PFSK-1 (cell line): ENCODE measurements at regions not wholly inside any gene's neighbourhood (a gene's known extent, or its start where the extent isn't known, plus 50 kb on each side); places are given as distances from the start of the nearest gene placed in this dataset.

ENCODE experiments used
- FOXP2 ChIP-seq: optimal IDR thresholded peaks from 2 replicates; pipeline ENCODE3; 2011; ENCODE audit warnings: borderline replicate concordance, control low read depth, inconsistent platforms; ENCODE audit not compliant: insufficient read depth; ENCODE audit errors: extremely low read length, extremely low read depth
- POLR2AphosphoS5 ChIP-seq: IDR thresholded peaks from 2 replicates; pipeline ENCODE4 v1.6.1; 2012; ENCODE audit warnings: low read depth, mild to moderate bottlenecking, control low read depth, low read length, moderate library complexity
- REST ChIP-seq, 2 experiments: IDR thresholded peaks; 2 replicates each; pipeline versions ENCODE4 v1.6.1 to v1.8.0; 2011 to 2012; ENCODE audit warnings: low read depth in 2 of 2, low read length in 2 of 2, control low read depth in 1 of 2, inconsistent platforms in 1 of 2, mild to moderate bottlenecking in 1 of 2, moderate library complexity in 1 of 2; ENCODE audit not compliant: insufficient read depth in 1 of 2
- SIN3A ChIP-seq: IDR thresholded peaks from 2 replicates; pipeline ENCODE4 v1.6.1; 2012; ENCODE audit warnings: mild to moderate bottlenecking, low read length, moderate library complexity, borderline replicate concordance; ENCODE audit not compliant: insufficient read depth
- TAF1 ChIP-seq: IDR thresholded peaks from 2 replicates; pipeline ENCODE4 v1.6.1; 2012; ENCODE audit warnings: low read length, control low read depth, borderline replicate concordance; ENCODE audit not compliant: insufficient read depth

DNA sequence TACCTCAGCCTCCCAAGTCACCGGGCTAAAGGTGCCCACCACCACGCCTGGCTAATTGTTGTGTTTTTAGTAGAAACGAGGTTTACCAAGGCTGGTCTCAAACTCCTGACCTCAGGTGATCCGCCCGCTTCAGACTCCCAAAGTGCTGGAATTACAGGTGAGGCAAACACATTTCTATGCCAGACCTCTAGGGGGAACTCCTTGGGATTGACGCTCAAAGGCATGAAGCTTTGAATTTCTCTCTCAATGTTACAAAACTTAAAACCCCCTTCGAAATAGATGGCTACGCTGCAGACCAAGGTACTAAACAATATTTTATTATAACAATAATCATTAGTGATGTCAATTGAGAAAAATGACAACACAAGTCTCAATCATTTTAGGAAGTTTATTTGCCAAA lies 330.0 kb downstream of the SETD4 start:
- no peak for TF ChIP-seq SIN3A
- no peak for TF ChIP-seq REST (IDR thresholded peaks at IDR 0.05; ENCODE audit: insufficient read depth in 1 of 2, low read depth in 2 of 2, low read length in 2 of 2)
- no peak for TF ChIP-seq FOXP2

DNA sequence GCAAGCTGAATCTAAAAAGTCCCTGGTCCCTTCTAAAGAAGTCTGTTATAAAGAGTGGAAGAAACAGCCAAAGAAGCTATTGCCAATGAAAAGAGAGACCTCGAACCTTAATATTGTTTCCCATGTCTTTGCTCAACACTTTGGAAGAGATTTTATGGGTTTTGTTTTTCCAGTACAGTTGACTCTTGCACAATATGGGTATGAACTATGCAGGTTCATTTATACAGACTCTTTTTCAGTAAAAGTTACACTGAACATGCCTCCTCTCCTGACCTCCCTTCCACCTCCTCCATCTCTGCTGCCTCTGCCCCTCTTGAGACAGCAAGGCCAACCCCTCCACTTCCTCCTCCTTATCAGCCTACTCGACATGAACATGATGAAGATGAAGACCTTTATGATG lies 332.5 kb downstream of the SETD4 start:
- TF ChIP-seq POLR2AphosphoS5 (no peak), REST (IDR thresholded peaks at IDR 0.05; ENCODE audit: insufficient read depth in 1 of 2, low read depth in 2 of 2, low read length in 2 of 2) (no peak), FOXP2 (no peak), TAF1 (no peak), SIN3A (no peak)

- TF ChIP-seq REST (IDR thresholded peaks at IDR 0.05; ENCODE audit: insufficient read depth in 1 of 2, low read depth in 2 of 2, low read length in 2 of 2) (no peak), SIN3A (no peak), TAF1 (no peak), FOXP2 (no peak), POLR2AphosphoS5 (no peak)
Measured at GRCh38 chr21:35724156-35724555, 336.2 kb downstream of the SETD4 start.

DNA sequence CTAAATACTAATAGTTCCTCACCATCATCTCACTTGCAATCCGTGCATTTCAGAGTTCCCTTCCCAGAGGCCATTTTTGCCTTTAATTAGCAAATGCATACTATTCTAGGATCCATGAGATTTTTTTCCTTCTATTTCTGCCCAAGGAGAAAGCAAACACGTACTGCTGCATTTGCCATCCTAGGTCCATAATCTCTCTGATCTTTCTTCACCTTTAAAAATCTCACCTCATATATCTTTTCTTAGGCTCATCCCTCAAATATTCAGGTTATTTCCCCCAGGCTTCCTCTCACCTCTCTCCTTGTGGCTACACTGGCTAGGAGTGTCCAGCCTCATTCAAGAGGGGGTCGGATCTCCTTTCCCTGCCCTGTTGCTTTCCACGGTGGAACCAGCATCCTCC lies 338.6 kb downstream of the SETD4 start:
- no peak for TF ChIP-seq POLR2AphosphoS5
- TF ChIP-seq FOXP2 = no peak
- no peak for TF ChIP-seq TAF1
- no peak for TF ChIP-seq SIN3A
- TF ChIP-seq REST (IDR thresholded peaks at IDR 0.05; ENCODE audit: insufficient read depth in 1 of 2, low read depth in 2 of 2, low read length in 2 of 2) = no peak

DNA sequence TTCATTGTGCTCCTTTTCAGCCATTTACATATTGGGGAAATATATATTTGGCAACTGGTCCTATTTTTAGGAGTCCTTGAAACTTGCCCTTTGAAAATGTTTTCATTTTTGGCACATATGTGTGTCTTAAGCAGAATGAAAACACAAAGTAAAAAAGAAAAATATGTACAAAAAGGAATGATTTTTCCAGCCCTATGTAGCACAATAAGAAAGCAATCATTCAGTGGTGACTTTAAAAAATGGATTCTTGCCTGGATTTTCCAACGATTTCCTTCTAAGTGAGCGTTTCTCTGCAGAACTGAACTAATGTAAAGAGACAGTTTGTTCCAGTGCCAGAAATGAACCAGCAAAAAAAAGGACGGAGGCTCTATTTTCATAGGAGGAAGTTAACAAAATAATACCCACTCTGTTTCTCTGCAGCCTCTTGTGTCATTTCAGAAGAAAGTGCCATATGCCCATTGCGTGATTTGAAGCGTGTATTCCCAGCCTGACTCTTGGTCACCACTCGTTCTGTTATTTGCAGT lies 340.1 kb downstream of the SETD4 start:
- TF ChIP-seq TAF1 (no peak), FOXP2 (no peak), POLR2AphosphoS5 (no peak), REST (IDR thresholded peaks at IDR 0.05; ENCODE audit: insufficient read depth in 1 of 2, low read depth in 2 of 2, low read length in 2 of 2) (no peak), SIN3A (no peak)
